Neutrophil (primary cell): ENCODE measurements at regions not wholly inside any gene's neighbourhood (a gene's known extent, or its start where the extent isn't known, plus 50 kb on each side); places are given as distances from the start of the nearest gene placed in this dataset.

Experiments used
- H3K27ac ChIP-seq: fragments of 200-600 bp; sonication (generic); 2 replicates; pipeline ENCODE4 v1.5.1; 2016; ENCODE audit warnings: mild to moderate bottlenecking, moderate library complexity
- H3K27me3 ChIP-seq: fragments of 200-600 bp; sonication (generic); 2 replicates; pipeline ENCODE4 v1.6.0; 2016; ENCODE audit warnings: mild to moderate bottlenecking
- H3K36me3 ChIP-seq: fragments of 200-600 bp; sonication (generic); 2 replicates; pipeline ENCODE4 v1.5.1; 2017
- H3K4me1 ChIP-seq, 2 experiments: fragments of 200-600 bp in 1 of 2; sonication (generic) in 1 of 2; 1 replicate in 1 of 2; 2 replicates in 1 of 2; pipeline versions ENCODE4 v1.5.1 to v1.6.1; 2013 to 2016; ENCODE audit warnings: low read depth in 1 of 2, low read length in 1 of 2, mild to moderate bottlenecking in 1 of 2, moderate library complexity in 1 of 2; ENCODE audit not compliant: control insufficient read depth in 1 of 2, insufficient read depth in 1 of 2
- H3K4me3 ChIP-seq, 2 experiments: fragments of 200-600 bp in 1 of 2; sonication (generic) in 1 of 2; 1 replicate in 1 of 2; 2 replicates in 1 of 2; pipeline ENCODE4 v1.5.1; 2013 to 2016; ENCODE audit warnings: low read depth in 1 of 2, low read length in 1 of 2, mild to moderate bottlenecking in 1 of 2, moderate library complexity in 1 of 2
- H3K9me3 ChIP-seq: fragments of 200-600 bp; sonication (generic); 2 replicates; pipeline ENCODE4 v1.5.1; 2016
- CTCF ChIP-seq: fragments of 200-600 bp; sonication (generic); IDR thresholded peaks from 2 replicates; pipeline ENCODE4 v1.5.1; 2016; ENCODE audit warnings: antibody characterized with exemption

DNA sequence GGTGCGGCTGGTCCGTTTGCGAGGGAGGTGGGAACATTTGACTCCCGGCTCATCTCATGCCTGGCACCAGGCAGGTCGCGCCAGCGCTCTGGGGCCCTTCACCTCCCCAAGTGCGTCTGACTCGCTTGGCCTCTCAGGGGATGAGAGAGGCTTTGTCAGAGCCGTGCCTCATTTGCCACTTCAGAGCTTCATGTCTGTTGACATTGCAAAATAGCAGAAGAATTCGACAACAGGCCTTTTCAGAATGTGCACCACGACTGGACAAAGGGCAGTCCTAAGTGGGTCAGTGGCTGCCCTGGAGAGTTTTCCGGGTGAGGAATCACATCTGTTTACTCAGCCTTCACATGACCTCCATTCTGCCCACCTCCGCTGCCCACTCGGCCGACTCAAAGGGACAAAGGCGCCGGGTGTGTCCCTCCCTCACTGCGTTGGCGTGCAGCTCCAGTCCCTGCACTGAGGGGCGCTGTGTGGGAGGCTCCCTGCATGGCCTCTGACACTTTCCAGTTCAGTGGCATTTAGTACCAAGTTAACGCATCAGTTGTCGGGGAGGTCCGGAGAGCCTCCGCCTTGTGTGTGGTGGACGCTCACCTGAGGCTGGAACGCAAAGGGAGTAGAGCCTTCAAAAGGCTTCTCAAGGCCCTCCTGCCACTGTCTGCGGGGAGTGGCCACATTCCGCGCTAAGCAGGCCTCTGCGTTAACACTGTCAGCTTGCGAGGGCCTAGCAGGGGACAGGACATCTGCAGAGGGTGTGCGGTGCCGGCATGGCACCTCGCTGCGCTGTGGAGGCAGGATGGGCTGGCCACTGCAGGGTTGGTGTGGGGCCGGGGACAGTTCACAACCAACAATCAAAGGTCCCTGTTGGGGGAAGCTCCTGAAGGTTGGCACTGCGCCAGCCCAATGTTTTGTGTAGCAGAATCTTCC, 171.5 kb downstream of the NXNL2 start:
- no peaks in the 10 kb centered on the region for H3K36me3 ChIP-seq
- H3K9me3 ChIP-seq: no peaks in the 10 kb centered on the region
- H3K4me3 ChIP-seq: no peak overlapping the region
- H3K4me1 ChIP-seq: no peaks in the 10 kb centered on the region
- H3K27me3 ChIP-seq: peaks cover 3% of the 10 kb centered on the region
- TF ChIP-seq CTCF: no peak
- no peak overlapping the region for H3K27ac ChIP-seq

DNA sequence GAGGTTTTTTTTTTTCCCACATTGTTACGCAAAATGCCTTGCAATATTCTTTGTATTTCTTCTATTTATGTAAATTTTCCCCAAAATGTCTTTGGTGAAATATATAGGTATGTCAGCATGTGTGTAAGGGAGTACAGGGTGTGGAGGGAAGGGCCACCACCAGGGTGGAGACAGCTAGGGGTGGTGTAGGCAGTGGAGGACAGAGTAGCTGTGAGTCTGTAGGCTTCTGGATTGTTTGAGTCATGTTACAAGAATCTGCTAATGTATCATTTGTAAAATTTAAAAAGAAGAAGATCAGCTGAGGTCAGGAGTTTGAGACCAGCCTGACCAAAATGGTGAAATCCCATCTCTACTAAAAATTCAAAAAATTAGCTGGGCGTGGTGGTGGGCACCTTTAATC, 175.5 kb downstream of the NXNL2 start:
- no peaks in the 10 kb centered on the region for H3K9me3 ChIP-seq
- no peaks in the 10 kb centered on the region for H3K36me3 ChIP-seq
- no peak for TF ChIP-seq CTCF
- no peak overlapping the region for H3K4me3 ChIP-seq
- peaks cover 4% of the 10 kb centered on the region for H3K27me3 ChIP-seq
- no peak overlapping the region for H3K27ac ChIP-seq
- H3K4me1 ChIP-seq: no peaks in the 10 kb centered on the region

DNA sequence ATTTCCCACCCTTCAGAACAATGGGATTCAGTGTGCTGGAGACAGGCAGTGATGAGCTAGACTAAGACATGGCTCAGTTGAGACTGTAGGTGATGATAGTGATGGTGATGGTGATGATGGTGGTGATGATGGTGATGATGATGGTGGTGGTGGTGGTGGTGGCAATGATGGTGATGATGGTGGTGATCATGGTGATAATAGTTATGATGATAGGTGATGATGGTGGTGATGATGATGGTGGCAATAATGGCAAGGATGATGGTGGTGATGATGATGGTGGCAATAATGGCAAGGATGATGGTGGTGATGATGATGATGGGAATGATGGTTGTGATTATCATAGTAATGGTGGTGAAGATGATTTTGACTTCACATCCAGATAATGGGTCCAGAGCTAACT, 176.7 kb downstream of the NXNL2 start:
- no peaks in the 10 kb centered on the region for H3K36me3 ChIP-seq
- no peak overlapping the region for H3K4me3 ChIP-seq
- TF ChIP-seq CTCF: no peak

GRCh38 chr9:88712484-88712883, 177.5 kb downstream of the NXNL2 start:
- H3K36me3 ChIP-seq: no peaks in the 10 kb centered on the region
- H3K4me3 ChIP-seq: no peak overlapping the region
- H3K9me3 ChIP-seq: no peaks in the 10 kb centered on the region
- H3K4me1 ChIP-seq: no peaks in the 10 kb centered on the region
- no peak for TF ChIP-seq CTCF
- no peak overlapping the region for H3K27ac ChIP-seq
- peaks cover 4% of the 10 kb centered on the region for H3K27me3 ChIP-seq

More for the DNA sequence above, 176.7 kb downstream of the NXNL2 start:
- H3K27me3 ChIP-seq: peaks cover 4% of the 10 kb centered on the region
- H3K9me3 ChIP-seq: no peaks in the 10 kb centered on the region
- no peaks in the 10 kb centered on the region for H3K4me1 ChIP-seq
- H3K27ac ChIP-seq: no peak overlapping the region

- H3K9me3 ChIP-seq: no peaks in the 10 kb centered on the region
- peaks cover 4% of the 10 kb centered on the region for H3K27me3 ChIP-seq
- no peak for TF ChIP-seq CTCF
- no peak overlapping the region for H3K27ac ChIP-seq
- no peaks in the 10 kb centered on the region for H3K4me1 ChIP-seq
- H3K4me3 ChIP-seq: no peak overlapping the region
- no peaks in the 10 kb centered on the region for H3K36me3 ChIP-seq
Measured at GRCh38 chr9:88713010-88713409, 178.0 kb downstream of the NXNL2 start.
